22Rv1 (cell line): ENCODE measurements at regions not wholly inside any gene's neighbourhood (a gene's known extent, or its start where the extent isn't known, plus 50 kb on each side); places are given as distances from the start of the nearest gene placed in this dataset.

Source experiments
- ZFX ChIP-seq: fragments of 450-650 bp; IDR thresholded peaks from 2 replicates; pipeline ENCODE4 v1.6.1; 2017; ENCODE audit warnings: antibody characterized with exemption, borderline replicate concordance
- TF ChIP-seq, protein P1 (sequence below): fragments of 450-650 bp; IDR thresholded peaks from 2 replicates; pipeline ENCODE4 v1.5.1; 2017; ENCODE audit warnings: mild to moderate bottlenecking

GRCh38 chr13:85417807-85418206 lies 381.4 kb downstream of the SLITRK6 start:
- TF ChIP-seq, protein P1, sequence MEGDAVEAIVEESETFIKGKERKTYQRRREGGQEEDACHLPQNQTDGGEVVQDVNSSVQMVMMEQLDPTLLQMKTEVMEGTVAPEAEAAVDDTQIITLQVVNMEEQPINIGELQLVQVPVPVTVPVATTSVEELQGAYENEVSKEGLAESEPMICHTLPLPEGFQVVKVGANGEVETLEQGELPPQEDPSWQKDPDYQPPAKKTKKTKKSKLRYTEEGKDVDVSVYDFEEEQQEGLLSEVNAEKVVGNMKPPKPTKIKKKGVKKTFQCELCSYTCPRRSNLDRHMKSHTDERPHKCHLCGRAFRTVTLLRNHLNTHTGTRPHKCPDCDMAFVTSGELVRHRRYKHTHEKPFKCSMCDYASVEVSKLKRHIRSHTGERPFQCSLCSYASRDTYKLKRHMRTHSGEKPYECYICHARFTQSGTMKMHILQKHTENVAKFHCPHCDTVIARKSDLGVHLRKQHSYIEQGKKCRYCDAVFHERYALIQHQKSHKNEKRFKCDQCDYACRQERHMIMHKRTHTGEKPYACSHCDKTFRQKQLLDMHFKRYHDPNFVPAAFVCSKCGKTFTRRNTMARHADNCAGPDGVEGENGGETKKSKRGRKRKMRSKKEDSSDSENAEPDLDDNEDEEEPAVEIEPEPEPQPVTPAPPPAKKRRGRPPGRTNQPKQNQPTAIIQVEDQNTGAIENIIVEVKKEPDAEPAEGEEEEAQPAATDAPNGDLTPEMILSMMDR: no peak
- no peak for TF ChIP-seq ZFX
